Prostate gland (tissue), 2 donors: ENCODE measurements at regions not wholly inside any gene's neighbourhood (a gene's known extent, or its start where the extent isn't known, plus 50 kb on each side); places are given as distances from the start of the nearest gene placed in this dataset.

Experiments
- DNase-seq: peaks from one replicate; pipeline ENCODE4 v3.0.0-alpha.2; 2019; ENCODE audit warnings: low spot score
- H3K27ac ChIP-seq, 2 donors: fragments of 200-600 bp; sonication (generic); 2 replicates each; pipeline ENCODE4 v1.5.1; 2017 to 2019
- H3K27me3 ChIP-seq: fragments of 200-600 bp; sonication (generic); replicated peaks from 2 replicates; pipeline ENCODE4 v1.5.1; 2019; ENCODE audit not compliant: insufficient read depth
- H3K36me3 ChIP-seq, 2 donors: fragments of 200-600 bp; sonication (generic); 1 replicate in 1 of 2; 2 replicates in 1 of 2; pipeline versions ENCODE4 v1.5.1 to v1.8.1; 2017 to 2019
- H3K4me1 ChIP-seq: fragments of 200-600 bp; sonication (generic); replicated peaks from 2 replicates; pipeline ENCODE4 v1.5.1; 2019
- H3K4me3 ChIP-seq, 2 donors: fragments of 200-600 bp; sonication (generic); 2 replicates each; pipeline ENCODE4 v1.5.1; 2017 to 2019
- H3K9me3 ChIP-seq: fragments of 200-600 bp; sonication (generic); 2 replicates; pipeline ENCODE4 v1.5.1; 2017
- CTCF ChIP-seq, 4 experiments: fragments of 200-600 bp in 2 of 4; fragments of 450-650 bp in 2 of 4; sonication (generic) in 2 of 4; IDR thresholded peaks; 1 replicate in 3 of 4; 2 replicates in 1 of 4; pipeline ENCODE4 v1.5.1; 2016 to 2019; ENCODE audit warnings: antibody characterized with exemption in 4 of 4, mild to moderate bottlenecking in 2 of 4, moderate library complexity in 2 of 4
- POLR2A ChIP-seq: fragments of 450-650 bp; IDR thresholded peaks from one replicate; pipeline ENCODE4 v1.6.1; 2016; ENCODE audit warnings: antibody characterized with exemption, mild to moderate bottlenecking
- POLR2AphosphoS5 ChIP-seq: sonication (generic); formaldehyde crosslinking; IDR thresholded peaks from one replicate; pipeline ENCODE4 v1.6.1; 2017; ENCODE audit warnings: antibody characterized with exemption
- WGBS: methylation state at CpG from one replicate; pipeline ENCODE4 v1.1.5; 2018; 5-methylcytosine and 5-hydroxymethylcytosine counted together
- intact Hi-C: fragments of 100-400 bp; cut with DNase I; formaldehyde crosslinking; loops from one replicate; pipeline ENCODE4 v1.14.2; 2022

GRCh38 chr15:62928242-62928999 is 114.1 kb upstream of the TPM1 start:
- TF ChIP-seq POLR2AphosphoS5: no peak
- no peak for TF ChIP-seq CTCF (IDR thresholded peaks at IDR 0.05)
- TF ChIP-seq POLR2A: no peak
- no peak overlapping the region for H3K4me3 ChIP-seq
- no peak for DNase-seq
- 72% methylated on average over 12 of the region's 12 CpGs for WGBS
- no peaks in the 10 kb centered on the region for H3K4me1 ChIP-seq
- intact Hi-C loops: no loop called here
- H3K9me3 ChIP-seq: no peaks in the 10 kb centered on the region
- no peaks in the 10 kb centered on the region for H3K27me3 ChIP-seq
- no peak overlapping the region for H3K27ac ChIP-seq
- no peaks in the 10 kb centered on the region for H3K36me3 ChIP-seq

- H3K4me1 ChIP-seq: no peaks in the 10 kb centered on the region
- no peak overlapping the region for H3K4me3 ChIP-seq
- TF ChIP-seq POLR2A (no peak), POLR2AphosphoS5 (no peak), CTCF (IDR thresholded peaks at IDR 0.05) (no peak)
- H3K9me3 ChIP-seq: no peaks in the 10 kb centered on the region
- no peak for DNase-seq
- no peaks in the 10 kb centered on the region for H3K27me3 ChIP-seq
- no peaks in the 10 kb centered on the region for H3K36me3 ChIP-seq
- H3K27ac ChIP-seq: no peak overlapping the region
- intact Hi-C loops: no loop called here
These were observed 113.6 kb upstream of the TPM1 start for GRCh38 chr15:62929000-62929357.

- WGBS: 79% methylated on average over 1 of the region's 1 CpG
- H3K4me1 ChIP-seq: no peaks in the 10 kb centered on the region
- H3K36me3 ChIP-seq: no peaks in the 10 kb centered on the region
- no peak for DNase-seq
- H3K9me3 ChIP-seq: no peaks in the 10 kb centered on the region
- no peak overlapping the region for H3K4me3 ChIP-seq
- no peak overlapping the region for H3K27ac ChIP-seq
- intact Hi-C loops: no loop called here
- no peaks in the 10 kb centered on the region for H3K27me3 ChIP-seq
- TF ChIP-seq POLR2AphosphoS5 (no peak), POLR2A (no peak), CTCF (IDR thresholded peaks at IDR 0.05) (no peak)
These were observed 110.9 kb upstream of the TPM1 start for GRCh38 chr15:62931650-62932049.

- Histone ChIP-seq H3K9me3 (no peaks in the 10 kb centered on the region), H3K27ac (no peak overlapping the region), H3K36me3 (no peaks in the 10 kb centered on the region), H3K4me3 (no peak overlapping the region), H3K4me1 (no peaks in the 10 kb centered on the region), H3K27me3 (no peaks in the 10 kb centered on the region)
- 0% methylated on average over 1 of the region's 1 CpG for WGBS
- TF ChIP-seq CTCF (IDR thresholded peaks at IDR 0.05) (no peak), POLR2A (no peak), POLR2AphosphoS5 (no peak)
- intact Hi-C loops: no loop called here
- DNase-seq: no peak
These were observed 110.1 kb upstream of the TPM1 start for GRCh38 chr15:62932436-62932835.

- H3K9me3 ChIP-seq: no peaks in the 10 kb centered on the region
- intact Hi-C loops: no loop called here
- H3K36me3 ChIP-seq: no peaks in the 10 kb centered on the region
- H3K27ac ChIP-seq: no peak overlapping the region
- 61% methylated on average over 2 of the region's 2 CpGs for WGBS
- DNase-seq: no peak
- no peaks in the 10 kb centered on the region for H3K4me1 ChIP-seq
- no peaks in the 10 kb centered on the region for H3K27me3 ChIP-seq
- H3K4me3 ChIP-seq: no peak overlapping the region
- TF ChIP-seq CTCF (IDR thresholded peaks at IDR 0.05) (no peak), POLR2A (no peak), POLR2AphosphoS5 (no peak)
These were observed 109.2 kb upstream of the TPM1 start for GRCh38 chr15:62933386-62933785.
